ENCODE measurements at regions not wholly inside any gene's neighbourhood (a gene's known extent, or its start where the extent isn't known, plus 50 kb on each side); places are given as distances from the start of the nearest gene placed in this dataset.

DNA sequence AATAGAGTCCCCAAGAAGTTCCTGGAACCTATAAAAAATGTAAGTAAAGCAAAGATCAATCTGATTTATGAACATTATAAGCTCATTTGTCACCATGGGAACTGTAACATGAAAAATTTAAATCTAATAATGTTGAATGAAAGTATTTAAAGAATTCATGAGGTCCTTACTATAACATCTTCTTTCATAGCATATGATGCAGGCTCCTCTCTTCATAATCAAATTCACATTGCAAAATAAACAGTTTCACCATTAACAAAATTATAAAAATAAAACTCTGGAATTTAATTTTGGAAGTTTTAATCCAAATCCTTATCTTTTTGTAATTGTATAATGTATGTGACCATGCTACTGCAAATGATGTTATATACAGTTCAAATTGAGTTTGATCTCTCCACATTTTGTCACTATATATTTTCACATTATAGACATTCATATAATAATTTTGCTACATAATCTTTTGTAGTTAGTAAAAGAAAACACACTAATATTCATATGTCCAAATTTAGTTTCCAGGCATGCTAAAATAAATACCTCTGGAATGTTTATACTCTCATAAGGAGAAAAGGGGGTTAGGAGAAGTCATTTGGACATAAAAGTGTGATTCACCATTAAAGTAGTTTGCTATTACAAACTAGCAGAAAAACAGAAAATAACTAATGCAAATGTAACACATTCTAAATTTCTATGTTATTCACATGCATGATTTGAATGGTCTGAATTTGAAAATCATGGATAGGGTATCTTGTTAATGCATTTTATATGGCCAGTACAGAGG is 954.1 kb downstream of the DSC3 start:
- no peaks in the 10 kb centered on the region for H3K36me3 Mint-ChIP-seq (ENCODE audit: insufficient read depth, unreplicated experiment)
- H3K27ac Mint-ChIP-seq (ENCODE audit: unreplicated experiment) = no peak overlapping the region
- CTCF ChIA-PET = no interaction called here
- no peak for TF ChIP-seq CTCF (IDR thresholded peaks at IDR 0.05; ENCODE audit: insufficient read depth in 1 of 2, low read depth in 1 of 2, low read length in 1 of 2, severe bottlenecking in 1 of 2, unreplicated experiment in 1 of 2)
- no peak for DNase-seq
- Histone ChIP-seq H3K36me3 (ENCODE audit: control insufficient read depth, insufficient read depth, low read length) (no peaks in the 10 kb centered on the region), H3K9me3 (no peaks in the 10 kb centered on the region), H3K4me3 (ENCODE audit: low read depth, low read length) (no peak overlapping the region), H3K27me3 (replicated peaks; ENCODE audit: control insufficient read depth, insufficient read depth, low read length) (no peaks in the 10 kb centered on the region), H3K4me1 (no peaks in the 10 kb centered on the region)
- no peak overlapping the region for H3K4me3 Mint-ChIP-seq (ENCODE audit: unreplicated experiment)
- BruUV-seq (replicated peaks) = no TSS peak
- H3K9me3 Mint-ChIP-seq (ENCODE audit: unreplicated experiment) = no peaks in the 10 kb centered on the region
- H3K4me1 Mint-ChIP-seq (ENCODE audit: low read depth, unreplicated experiment) = no peaks in the 10 kb centered on the region
- POLR2A ChIA-PET = no interaction called here
- peaks cover 2% of the 10 kb centered on the region for H3K27me3 Mint-ChIP-seq (ENCODE audit: insufficient read depth, unreplicated experiment)
- intact Hi-C loops (cut with micrococcal nuclease; ENCODE audit: unreplicated experiment) = no loop called here

- no peaks in the 10 kb centered on the region for H3K9me3 Mint-ChIP-seq (ENCODE audit: unreplicated experiment)
- peaks cover 2% of the 10 kb centered on the region for H3K27me3 Mint-ChIP-seq (ENCODE audit: insufficient read depth, unreplicated experiment)
- no peak for DNase-seq
- Histone ChIP-seq H3K4me1 (no peaks in the 10 kb centered on the region), H3K27me3 (replicated peaks; ENCODE audit: control insufficient read depth, insufficient read depth, low read length) (no peaks in the 10 kb centered on the region), H3K36me3 (ENCODE audit: control insufficient read depth, insufficient read depth, low read length) (no peaks in the 10 kb centered on the region), H3K4me3 (ENCODE audit: low read depth, low read length) (no peak overlapping the region), H3K9me3 (no peaks in the 10 kb centered on the region)
- no peak overlapping the region for H3K4me3 Mint-ChIP-seq (ENCODE audit: unreplicated experiment)
- no peak overlapping the region for H3K27ac Mint-ChIP-seq (ENCODE audit: unreplicated experiment)
- TF ChIP-seq CTCF (IDR thresholded peaks at IDR 0.05; ENCODE audit: insufficient read depth in 1 of 2, low read depth in 1 of 2, low read length in 1 of 2, severe bottlenecking in 1 of 2, unreplicated experiment in 1 of 2) = no peak
- intact Hi-C loops (cut with micrococcal nuclease; ENCODE audit: unreplicated experiment) = no loop called here
- ChIA-PET POLR2A (no interaction called here), CTCF (no interaction called here)
- no peaks in the 10 kb centered on the region for H3K4me1 Mint-ChIP-seq (ENCODE audit: low read depth, unreplicated experiment)
- no peaks in the 10 kb centered on the region for H3K36me3 Mint-ChIP-seq (ENCODE audit: insufficient read depth, unreplicated experiment)
- no TSS peak for BruUV-seq (replicated peaks)
Measured at GRCh38 chr18:30086351-30086750, 956.2 kb downstream of the DSC3 start.

GRCh38 chr18:30081122-30081521 is 961.4 kb downstream of the DSC3 start:
- H3K4me1 ChIP-seq = no peaks in the 10 kb centered on the region
- TF ChIP-seq CTCF (IDR thresholded peaks at IDR 0.05; ENCODE audit: insufficient read depth in 1 of 2, low read depth in 1 of 2, low read length in 1 of 2, severe bottlenecking in 1 of 2, unreplicated experiment in 1 of 2) = peak in 1 of 2 experiments; percentile 2
- no TSS peak for BruUV-seq (replicated peaks)
- H3K36me3 Mint-ChIP-seq (ENCODE audit: insufficient read depth, unreplicated experiment) = no peaks in the 10 kb centered on the region
- H3K27ac Mint-ChIP-seq (ENCODE audit: unreplicated experiment) = no peak overlapping the region
- H3K9me3 Mint-ChIP-seq (ENCODE audit: unreplicated experiment) = no peaks in the 10 kb centered on the region
- no peak for DNase-seq
- H3K27me3 Mint-ChIP-seq (ENCODE audit: insufficient read depth, unreplicated experiment) = no peaks in the 10 kb centered on the region
- no peaks in the 10 kb centered on the region for H3K27me3 ChIP-seq (replicated peaks; ENCODE audit: control insufficient read depth, insufficient read depth, low read length)
- no peaks in the 10 kb centered on the region for H3K9me3 ChIP-seq
- ChIA-PET POLR2A (no interaction called here), CTCF (no interaction called here)
- no peak overlapping the region for H3K4me3 Mint-ChIP-seq (ENCODE audit: unreplicated experiment)
- intact Hi-C loops (cut with micrococcal nuclease; ENCODE audit: unreplicated experiment) = no loop called here
- H3K4me1 Mint-ChIP-seq (ENCODE audit: low read depth, unreplicated experiment) = no peaks in the 10 kb centered on the region
- no peaks in the 10 kb centered on the region for H3K36me3 ChIP-seq (ENCODE audit: control insufficient read depth, insufficient read depth, low read length)
- H3K4me3 ChIP-seq (ENCODE audit: low read depth, low read length) = no peak overlapping the region
